Amygdala (tissue), 56 donors: ENCODE measurements at regions not wholly inside any gene's neighbourhood (a gene's known extent, or its start where the extent isn't known, plus 50 kb on each side); places are given as distances from the start of the nearest gene placed in this dataset.

Experiments
- DNase-seq, 56 donors: peaks; one replicate each; lab custom pipeline; 2025; lab: John Stamatoyannopoulos, UW

DNA sequence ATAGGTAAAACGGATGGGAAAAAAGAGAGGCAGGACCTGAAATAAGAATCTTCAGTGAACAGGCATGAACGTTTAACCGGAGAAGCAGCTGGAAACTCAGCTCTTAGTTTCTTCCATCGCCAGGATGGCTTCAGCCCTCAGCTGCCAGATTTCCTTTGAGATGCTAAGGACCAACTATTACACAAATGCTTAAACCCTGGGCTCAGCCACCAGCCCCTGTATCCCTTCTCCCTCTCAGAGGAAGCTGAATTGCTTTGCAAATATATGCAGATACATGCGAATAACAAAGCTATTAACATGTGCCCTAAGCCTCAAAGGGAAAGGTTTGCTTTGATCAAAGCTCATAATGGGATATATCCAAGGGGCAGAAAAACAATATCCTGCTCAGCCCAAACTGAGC lies 515.1 kb downstream of the OMA1 start:
- DNase-seq, result no peak

DNA sequence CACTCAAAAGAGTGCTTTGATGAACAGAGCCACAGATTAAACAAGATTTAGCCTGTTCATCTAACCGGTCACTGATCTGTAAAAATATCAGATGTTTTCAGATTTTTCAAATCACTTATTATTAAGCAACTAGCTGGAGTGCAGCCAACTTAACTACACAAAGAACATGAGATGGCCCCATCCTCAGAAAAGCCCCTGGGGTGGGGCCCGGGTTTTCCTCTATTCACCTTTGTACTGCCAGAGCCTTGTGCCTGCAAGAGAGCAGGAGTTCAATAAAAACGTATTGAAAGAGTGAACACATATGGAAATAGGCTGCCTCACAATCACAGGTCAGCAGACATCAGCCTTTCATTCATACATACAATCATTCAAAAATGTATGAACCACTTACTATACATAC lies 516.1 kb downstream of the OMA1 start:
- no peak for DNase-seq

DNA sequence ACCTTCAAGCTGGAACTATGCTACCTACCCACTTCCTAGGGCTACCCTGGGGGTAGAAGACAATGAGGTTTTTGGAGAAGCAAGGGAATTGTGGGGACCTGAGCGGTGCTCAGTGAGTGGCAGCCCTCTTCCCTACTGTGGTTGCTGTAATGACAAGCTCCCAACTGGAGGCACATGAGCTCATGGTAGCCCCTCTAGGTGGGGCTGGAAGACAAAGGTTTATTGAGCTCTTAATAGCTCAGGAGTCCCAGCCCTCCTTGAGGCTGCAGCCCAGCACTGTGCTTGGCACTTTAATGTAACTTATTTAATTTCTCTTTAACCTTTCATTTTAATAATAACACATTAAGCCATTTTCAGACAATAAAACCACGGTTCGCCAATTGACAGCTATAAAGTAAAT lies 528.9 kb downstream of the OMA1 start:
- no peak for DNase-seq

DNA sequence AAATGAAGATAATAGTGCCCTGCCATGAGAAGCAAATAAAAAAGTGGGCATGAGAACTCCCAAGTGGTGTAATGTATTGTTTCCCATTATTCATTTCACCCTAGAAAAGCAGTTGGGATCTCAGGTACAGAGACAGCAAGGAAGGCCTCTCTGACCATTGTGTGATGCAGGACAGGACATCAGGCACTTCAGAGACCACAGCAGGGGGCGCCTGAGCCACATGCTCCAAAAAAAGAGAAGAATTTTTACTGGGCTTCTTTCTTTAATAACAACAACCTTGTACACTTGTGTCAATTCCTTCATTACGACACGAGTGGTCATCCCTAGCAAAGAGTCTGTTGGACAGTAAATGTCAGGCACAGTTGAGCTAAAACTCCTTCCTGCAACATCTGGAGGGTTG lies 533.3 kb downstream of the OMA1 start:
- DNase-seq, result no peak

DNA sequence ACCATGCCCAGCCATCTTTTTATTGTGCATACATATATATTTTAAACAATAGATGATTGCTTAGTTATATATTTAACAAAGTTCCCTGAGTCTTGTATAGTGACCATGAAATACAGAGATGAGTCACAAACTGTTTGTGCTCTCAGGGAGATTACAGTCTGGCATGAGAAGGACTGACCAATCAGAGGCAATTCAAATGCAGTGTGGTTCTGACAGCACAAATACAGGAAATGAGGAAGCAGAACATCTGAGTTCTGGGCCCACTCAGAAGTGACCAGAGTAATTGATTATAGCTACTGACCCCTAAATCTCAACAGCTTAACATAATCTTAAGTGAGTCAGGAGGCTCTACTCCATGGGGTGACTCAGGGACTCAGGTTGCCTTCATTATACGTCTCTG lies 534.5 kb downstream of the OMA1 start:
- no peak for DNase-seq

DNA sequence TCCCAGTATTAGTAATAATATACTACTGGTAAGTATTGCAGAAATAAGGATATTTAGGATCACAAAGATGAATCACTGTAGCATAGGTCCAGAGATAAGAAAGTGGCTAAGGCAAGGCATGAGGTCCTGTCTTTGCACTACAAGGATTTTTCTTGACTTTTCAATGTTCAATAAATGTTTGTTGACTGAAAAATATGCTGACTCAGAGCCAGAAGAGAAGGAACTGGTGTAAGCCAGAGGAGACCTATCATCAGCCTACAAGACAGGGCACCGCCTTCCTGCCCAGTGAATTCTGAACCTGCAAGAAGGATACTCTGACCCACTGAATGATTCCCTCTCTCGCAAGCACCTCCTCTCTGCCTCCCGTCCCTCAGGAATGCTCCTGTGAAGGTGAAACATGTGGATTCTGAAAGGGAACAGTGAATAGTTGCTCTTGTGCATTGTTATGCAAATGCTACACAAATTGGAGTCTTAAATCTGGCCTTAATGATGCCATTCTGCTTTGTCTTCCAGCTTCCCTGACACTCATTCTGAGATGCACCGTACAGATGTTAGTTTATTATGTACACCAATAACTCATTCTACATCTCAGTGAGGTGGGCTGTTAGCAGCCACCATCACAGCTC lies 540.0 kb downstream of the OMA1 start:
- DNase-seq, result no peak

DNA sequence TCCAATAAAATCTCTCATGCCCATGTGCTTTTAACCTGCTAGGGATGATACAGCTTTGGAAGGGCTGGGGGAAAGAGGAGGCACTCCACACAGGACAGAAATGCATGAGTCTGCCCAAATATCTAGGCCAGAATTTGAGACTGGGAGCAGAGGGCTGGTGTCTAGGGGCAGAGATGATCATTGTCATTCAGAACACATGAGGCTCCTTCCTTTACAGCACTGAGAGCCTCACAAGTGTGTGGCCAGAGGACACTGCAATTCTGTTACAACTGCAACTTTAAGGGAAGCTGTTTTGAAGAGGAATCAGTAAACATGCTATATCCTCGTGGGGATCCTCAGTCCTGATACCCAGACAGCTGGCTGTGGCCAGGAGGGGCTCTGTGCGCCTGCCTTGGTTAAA lies 541.3 kb downstream of the OMA1 start:
- no peak for DNase-seq

DNA sequence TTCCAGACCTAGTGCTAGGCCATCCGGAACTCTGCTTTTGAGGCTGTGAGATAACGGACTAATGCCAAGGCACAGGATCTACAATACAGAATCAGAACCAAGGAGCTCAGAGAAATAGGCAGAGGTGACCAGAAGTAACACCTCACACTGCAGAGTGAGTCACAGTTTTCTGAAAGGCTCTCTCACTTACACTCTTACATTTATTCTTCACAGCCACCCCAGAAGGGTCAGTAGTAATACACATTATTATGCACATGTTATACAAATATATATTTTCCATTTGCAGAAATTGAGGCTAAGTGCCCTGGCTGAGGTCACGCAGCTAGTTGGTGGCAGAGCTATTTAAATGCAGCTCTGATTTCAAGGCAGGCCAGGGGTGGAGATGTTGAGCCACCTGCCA lies 542.5 kb downstream of the OMA1 start:
- no peak for DNase-seq

DNA sequence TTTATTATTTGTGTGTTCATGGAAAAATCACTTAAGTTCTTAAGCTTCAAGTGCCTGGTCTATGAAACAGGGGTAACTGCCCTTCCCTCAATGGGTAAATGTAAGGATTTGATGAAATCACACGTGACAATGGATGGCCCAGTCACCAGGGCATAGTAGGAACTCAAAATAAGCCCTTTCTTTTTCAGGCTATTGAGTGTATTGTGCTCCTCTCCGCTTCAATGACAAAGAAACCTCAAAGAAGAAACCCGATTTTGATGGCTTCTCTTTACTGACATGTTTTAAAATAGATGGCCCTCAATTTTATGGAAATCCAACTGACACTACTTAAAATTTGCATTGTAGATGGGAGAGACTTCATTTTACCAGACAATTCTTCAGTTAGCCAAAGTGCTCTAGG lies 543.5 kb downstream of the OMA1 start:
- no peak for DNase-seq

DNA sequence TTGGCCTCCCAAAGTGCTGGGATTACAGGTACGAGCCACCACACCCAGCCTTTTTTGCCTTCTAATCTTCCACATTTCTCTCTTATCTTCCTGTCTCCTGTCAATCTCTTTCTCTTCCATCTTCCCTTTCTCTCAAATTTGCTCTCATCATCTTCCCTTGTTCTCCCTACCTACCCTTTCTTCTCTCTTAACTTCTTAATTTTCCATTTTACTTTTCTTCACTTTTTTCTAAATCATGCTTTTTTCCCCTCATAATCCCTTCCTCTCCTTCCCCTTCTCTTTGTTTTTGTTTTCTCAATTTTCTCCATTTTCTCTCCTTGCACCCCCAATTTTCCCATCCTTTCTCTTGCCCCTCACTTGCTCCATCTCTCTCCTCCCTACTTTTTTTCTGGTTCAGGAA lies 545.7 kb downstream of the OMA1 start:
- DNase-seq, result no peak

DNA sequence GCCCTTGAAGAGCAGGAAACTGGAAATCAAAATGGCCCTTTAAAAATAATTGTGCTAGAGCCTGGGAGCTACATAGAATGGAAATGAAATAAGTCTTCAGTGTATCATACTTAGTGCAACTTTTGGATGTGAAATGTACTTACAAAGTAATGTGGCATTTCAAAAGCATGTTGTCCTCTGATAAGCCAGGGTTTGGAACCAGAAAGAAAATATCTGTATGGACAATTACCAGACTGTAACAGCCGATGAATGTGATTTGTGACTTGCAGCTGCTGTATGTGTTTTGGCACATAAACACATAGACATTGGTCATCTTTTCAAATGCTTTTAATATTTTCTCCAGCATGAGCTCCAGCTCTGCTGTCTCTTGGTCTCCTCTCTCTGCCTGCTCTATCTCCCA lies 546.4 kb downstream of the OMA1 start:
- no peak for DNase-seq

DNA sequence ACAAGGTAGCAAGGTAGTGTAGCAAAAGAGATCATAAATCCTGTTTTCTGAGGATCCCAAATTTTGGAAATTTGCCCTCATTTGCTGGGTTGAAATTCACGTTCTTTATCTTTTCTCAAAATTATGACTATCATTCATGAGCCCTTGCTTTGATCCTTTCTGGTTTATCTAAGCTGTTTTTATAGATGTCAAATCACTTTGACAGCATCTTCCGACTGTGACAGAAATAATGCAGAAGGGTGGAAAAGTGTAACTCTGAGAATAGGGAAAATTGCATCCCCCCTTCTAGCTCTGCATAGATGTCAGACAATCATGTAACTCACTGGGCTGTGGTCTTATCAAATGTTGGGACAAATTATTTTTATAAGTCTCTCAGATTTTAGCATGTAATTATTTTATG lies 550.1 kb downstream of the OMA1 start:
- no peak for DNase-seq

DNA sequence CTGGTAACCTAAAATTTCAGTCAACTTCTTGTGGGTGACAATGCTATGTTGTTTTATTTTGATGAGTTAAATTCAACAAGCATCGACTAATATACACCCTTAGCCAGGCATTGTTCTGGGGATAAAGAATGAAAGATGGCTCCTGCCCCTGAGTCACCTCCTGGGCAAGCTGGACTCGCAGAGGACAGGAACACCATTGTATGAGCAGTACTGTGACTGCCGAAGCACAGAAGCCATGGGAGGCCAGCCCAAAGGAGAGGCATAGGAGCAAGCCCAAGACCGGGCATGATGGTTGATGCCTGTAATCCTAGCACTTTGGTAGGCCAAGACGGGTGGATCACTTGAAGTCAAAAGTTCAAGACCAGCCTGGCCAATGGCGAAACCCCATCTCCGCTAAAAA lies 555.2 kb downstream of the OMA1 start:
- peak in 3 of 56 donors; percentile 1 to 18 (median 4) for DNase-seq

DNA sequence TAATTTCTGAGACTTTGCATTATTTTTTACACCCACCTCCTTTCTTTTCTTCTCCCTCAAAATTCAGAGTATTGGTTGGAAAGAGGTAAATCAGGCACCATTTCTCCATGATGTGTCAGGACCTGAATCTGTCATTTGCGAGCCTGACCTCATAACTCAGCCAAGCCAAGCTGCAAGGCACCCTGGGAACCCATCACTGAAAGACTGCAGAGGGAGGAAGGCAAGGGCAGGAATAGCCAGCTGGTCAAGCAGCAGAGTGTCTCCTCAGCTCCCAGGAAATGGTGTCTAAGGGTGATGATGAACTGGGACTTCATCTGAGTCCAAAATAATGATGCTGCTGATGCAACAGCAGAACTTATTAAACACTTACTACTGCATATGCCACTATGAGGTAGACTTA lies 556.6 kb downstream of the OMA1 start:
- no peak for DNase-seq

DNA sequence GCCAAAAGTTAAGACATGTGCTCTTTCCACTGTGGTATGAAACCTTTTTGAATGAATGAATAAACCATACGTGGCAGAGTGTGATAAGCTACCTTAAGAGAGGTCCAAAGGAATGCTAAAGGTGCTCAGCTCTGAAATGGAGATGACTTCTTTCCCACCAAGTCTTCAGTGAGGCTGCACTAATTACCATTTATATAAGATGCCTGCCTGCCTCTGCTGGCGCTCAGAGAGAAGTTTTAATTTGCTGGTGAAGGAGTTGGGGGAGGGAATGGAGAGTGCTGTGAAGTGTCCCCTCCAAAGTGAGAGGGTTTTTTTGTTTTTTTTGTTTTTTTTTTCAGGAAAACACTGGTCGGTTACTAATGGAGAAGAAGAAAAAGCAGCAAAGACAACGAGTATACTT lies 559.0 kb downstream of the OMA1 start:
- DNase-seq, result no peak

DNA sequence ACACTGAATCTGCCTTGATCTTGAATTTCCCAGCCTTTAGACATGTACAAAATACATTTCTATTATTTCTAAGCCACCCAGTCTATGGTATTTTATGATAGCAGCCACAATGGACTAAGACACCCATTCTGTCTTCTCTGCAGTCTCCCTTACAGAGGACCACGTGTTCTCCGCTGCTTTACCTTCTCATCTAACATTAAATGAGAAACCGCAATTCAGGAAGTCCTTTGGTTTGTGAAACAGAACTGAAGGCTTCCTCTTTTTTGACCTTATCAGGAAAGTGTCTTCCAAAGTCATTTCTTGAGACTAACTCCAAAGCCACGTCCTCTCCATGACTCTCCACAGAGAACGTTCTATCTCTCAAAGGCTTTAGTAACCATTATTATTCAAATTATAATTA lies 560.1 kb downstream of the OMA1 start:
- no peak for DNase-seq

DNA sequence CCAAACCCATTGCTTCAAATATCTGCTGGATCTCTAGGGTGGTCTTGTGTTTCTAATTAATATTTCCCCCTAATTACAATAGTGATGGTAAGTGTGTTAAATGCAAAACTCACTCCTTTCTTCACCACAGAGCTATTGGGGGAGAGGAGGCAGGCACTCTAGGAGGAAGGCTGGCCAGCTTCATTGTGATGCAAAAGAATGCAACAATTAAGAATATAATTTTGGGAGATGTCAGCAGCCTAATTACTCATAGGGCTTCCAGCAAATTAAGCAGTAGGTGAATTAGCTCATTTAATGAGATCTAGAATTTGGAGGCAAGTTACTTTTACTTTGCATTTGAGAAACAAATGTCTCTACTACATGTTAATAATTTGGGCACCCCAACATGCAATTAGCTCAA lies 560.4 kb upstream of the DAB1 start:
- DNase-seq, result no peak

DNA sequence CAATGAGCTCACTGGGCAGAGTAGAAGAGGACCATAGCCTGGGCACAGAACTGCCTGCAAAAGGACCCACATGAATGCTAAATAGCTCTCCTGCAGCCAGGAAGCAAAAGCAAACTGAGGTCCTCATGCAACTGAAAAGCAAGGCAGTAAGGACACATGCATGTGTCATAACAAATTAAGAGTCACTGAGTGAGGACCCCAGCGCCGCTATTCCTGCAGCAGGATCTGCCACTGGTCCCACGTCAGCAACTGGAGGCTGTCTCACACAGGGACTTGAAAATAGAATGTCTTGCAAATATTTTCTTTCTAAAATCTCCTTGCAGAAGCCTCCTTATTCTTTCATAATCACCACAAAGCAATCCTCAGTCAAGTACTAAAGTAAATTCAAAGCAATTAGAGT lies 559.6 kb upstream of the DAB1 start:
- DNase-seq, result peak in 2 of 56 donors; percentile 0 to 2

DNA sequence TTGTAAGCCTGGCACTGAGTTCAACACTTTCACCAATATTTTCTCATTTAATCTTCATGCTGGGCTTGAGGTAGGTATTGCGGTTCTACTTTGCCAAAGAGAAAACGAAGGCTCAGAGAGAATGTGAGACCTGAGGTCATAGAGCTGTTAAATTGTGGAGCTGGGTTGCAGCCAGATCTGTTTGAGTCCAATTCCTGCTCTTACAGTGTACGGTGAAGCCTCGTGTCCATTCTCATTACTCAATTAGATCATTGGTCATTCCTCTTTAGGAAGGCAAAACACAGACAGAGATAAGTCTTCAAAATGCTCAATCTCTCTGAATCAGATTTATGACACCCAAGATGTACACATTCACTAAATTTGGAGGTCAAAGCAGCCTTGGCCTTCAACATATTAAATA lies 559.0 kb upstream of the DAB1 start:
- DNase-seq, result no peak

DNA sequence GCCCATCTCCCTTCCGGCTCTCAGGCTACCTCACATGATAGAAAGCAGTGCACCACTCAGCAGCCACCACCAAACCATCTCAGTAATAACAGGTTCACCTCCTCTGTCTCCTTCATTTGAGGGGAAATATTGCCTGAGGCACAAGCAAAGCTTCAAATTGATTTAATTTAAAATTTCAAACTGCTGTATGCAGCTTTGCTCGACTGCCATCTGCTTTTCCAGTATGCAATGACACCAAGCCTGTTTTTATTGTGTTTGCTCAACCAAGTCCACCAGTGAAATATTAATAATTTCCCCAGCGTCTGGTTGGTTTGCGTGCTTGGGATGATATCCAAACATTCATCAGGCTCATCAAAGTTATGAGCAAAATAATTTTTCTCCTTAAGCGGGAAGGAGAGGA lies 552.4 kb upstream of the DAB1 start:
- DNase-seq, result peak in 2 of 56 donors; percentile 3 to 5

DNA sequence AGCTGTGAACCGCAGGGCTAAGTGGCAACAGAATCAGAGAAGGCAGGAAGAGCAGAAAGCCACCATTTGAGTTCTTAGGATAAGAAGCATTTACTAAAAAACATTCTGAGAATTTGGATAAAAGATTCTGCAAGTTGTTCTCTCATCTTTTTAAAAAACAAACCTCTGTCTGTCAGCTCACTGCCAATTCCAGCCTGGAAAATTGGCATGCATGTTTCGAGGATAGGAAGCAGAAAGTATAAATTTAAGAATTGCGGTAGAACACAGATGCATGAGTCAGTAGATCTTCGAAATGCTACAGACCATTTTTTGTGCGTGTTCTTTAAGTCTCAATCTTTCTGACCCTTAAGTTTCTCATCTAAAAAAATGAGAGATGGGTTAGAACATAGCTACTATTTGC lies 544.5 kb upstream of the DAB1 start:
- no peak for DNase-seq

DNA sequence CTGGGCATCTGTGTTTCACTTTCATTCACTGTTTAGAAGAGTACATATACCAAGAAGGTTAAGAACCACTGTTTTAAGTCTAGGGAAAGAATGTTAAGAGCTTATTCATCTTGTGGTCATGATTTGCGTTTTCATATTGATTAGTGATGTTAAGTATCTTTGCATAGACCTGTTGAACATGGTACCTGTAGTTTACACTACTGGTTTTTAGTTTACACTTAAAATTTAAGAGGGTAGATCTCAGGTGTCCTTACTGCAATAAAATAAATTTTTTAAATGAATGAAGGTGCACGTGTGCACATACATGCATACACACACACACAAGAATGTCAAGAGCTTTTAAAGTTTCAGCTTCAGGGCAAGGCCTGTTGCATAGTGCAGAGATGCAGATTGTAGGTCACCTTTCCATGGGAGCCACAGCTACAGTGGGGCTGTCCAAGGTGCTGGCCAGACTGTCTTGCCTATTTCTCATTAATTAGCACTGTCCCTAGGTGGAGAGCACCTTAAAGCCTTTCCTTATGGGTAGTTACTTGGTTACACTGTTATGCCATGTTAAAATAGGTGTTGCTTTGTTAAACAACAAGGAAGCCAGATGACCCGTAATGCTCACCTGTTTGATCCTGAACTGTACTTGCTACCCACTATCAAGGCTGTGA lies 543.0 kb upstream of the DAB1 start:
- DNase-seq, result no peak

DNA sequence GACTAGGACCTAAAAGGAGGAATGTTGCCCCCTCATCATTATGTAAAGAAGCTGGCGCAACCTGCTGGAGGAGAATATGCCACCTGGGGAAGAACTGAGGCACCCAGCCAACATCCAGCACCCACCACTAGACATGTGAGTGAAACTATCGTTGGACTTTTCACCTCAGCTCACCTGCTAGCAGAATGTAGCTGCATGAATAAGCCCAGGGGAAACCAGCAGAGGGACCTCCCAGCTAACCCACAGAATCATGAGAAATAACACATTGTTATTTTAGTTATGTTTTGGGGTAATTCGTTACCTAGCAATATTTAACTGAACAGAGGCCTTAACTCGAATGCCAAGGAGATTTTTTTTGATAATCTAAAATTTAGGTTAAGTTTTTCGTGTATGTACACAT lies 542.5 kb upstream of the DAB1 start:
- DNase-seq, result no peak
